ENCODE measurements at regions not wholly inside any gene's neighbourhood (a gene's known extent, or its start where the extent isn't known, plus 50 kb on each side); places are given as distances from the start of the nearest gene placed in this dataset.

- TF ChIP-seq POLR2A (IDR thresholded peaks at IDR 0.05; ENCODE audit: low read length) (no peak), GATA1 (IDR thresholded peaks at IDR 0.05; ENCODE audit: low read depth, low read length) (no peak)
Measured at GRCh38 chr20:11502061-11502460, 415.6 kb upstream of the BTBD3 start.
